Esophagus squamous epithelium (tissue), 5 donors: ENCODE measurements at regions not wholly inside any gene's neighbourhood (a gene's known extent, or its start where the extent isn't known, plus 50 kb on each side); places are given as distances from the start of the nearest gene placed in this dataset.

Source experiments
- DNase-seq: peaks from one replicate; lab custom pipeline; 2025; lab: John Stamatoyannopoulos, UW
- H3K27ac ChIP-seq, 4 donors: fragments of 200-600 bp; sonication (generic); one replicate each; pipeline ENCODE4 v1.5.1; 2016 to 2019; ENCODE audit warnings: mild to moderate bottlenecking in 1 of 4
- H3K27me3 ChIP-seq, 4 donors: fragments of 200-600 bp; sonication (generic); 1 replicate in 3 of 4; 2 replicates in 1 of 4; pipeline versions ENCODE4 v1.5.1 to v1.6.0; 2017 to 2021; ENCODE audit warnings: antibody characterized with exemption in 1 of 4
- H3K36me3 ChIP-seq, 3 donors: fragments of 200-600 bp; sonication (generic); one replicate each; pipeline ENCODE4 v1.5.1; 2016 to 2019
- H3K4me1 ChIP-seq, 3 donors: fragments of 200-600 bp; sonication (generic); one replicate each; pipeline ENCODE4 v1.5.1; 2017 to 2019
- H3K4me3 ChIP-seq, 4 donors: fragments of 200-600 bp; sonication (generic); 1 replicate in 3 of 4; 2 replicates in 1 of 4; pipeline ENCODE4 v1.5.1; 2016 to 2019; ENCODE audit warnings: mild to moderate bottlenecking in 2 of 4, moderate library complexity in 1 of 4
- H3K9me3 ChIP-seq, 3 donors: fragments of 200-600 bp; sonication (generic); one replicate each; pipeline ENCODE4 v1.5.1; 2016 to 2019
- POLR2A ChIP-seq, 4 donors: fragments of 450-650 bp; IDR thresholded peaks; one replicate each; pipeline ENCODE4 v1.6.1; 2017; ENCODE audit warnings: antibody characterized with exemption in 4 of 4, mild to moderate bottlenecking in 4 of 4, moderate library complexity in 3 of 4
- WGBS, 2 donors: methylation state at CpG; one replicate each; pipeline ENCODE4 v1.1.5; 2018; 5-methylcytosine and 5-hydroxymethylcytosine counted together
- intact Hi-C: fragments of 100-400 bp; cut with DNase I; formaldehyde crosslinking; loops from one replicate; pipeline ENCODE4 v1.15.0; 2022
- TF ChIP-seq, protein P1 (sequence below), 6 experiments: fragments of 450-650 bp in 4 of 6; fragments of 200-600 bp in 2 of 6; sonication (generic) in 2 of 6; IDR thresholded peaks; one replicate each; pipeline ENCODE4 v1.5.1; 2016 to 2019; ENCODE audit warnings: antibody characterized with exemption in 6 of 6, mild to moderate bottlenecking in 4 of 6, moderate library complexity in 4 of 6
- donor health status: DM: yes; HTN: yes; CAD: no.

DNA sequence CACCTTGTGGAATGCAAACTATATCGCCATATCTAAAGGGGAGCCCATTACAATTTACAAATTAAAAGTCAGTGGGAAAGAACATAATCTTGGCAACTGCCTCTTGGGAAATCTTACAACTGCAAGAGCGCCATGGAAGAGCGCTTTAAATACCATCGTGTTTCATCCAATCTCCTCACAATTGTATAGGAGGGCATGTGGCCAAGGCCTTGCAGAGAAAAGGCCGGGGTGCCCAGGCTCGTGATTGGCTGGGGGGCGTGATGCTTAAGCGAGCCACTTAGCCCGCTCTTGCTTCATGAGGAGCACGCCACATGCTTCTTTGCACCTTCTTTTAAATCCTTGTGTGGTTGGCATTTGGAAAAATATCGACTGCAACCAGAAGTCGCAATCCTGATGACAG, 69.8 kb upstream of the NFIB start:
- DNase-seq, result no peak
- H3K27ac ChIP-seq, result no peak overlapping the region
- H3K4me3 ChIP-seq, result no peak overlapping the region
- TF ChIP-seq, protein P1, sequence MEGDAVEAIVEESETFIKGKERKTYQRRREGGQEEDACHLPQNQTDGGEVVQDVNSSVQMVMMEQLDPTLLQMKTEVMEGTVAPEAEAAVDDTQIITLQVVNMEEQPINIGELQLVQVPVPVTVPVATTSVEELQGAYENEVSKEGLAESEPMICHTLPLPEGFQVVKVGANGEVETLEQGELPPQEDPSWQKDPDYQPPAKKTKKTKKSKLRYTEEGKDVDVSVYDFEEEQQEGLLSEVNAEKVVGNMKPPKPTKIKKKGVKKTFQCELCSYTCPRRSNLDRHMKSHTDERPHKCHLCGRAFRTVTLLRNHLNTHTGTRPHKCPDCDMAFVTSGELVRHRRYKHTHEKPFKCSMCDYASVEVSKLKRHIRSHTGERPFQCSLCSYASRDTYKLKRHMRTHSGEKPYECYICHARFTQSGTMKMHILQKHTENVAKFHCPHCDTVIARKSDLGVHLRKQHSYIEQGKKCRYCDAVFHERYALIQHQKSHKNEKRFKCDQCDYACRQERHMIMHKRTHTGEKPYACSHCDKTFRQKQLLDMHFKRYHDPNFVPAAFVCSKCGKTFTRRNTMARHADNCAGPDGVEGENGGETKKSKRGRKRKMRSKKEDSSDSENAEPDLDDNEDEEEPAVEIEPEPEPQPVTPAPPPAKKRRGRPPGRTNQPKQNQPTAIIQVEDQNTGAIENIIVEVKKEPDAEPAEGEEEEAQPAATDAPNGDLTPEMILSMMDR (IDR thresholded peaks at IDR 0.05), result no peak
- TF ChIP-seq POLR2A (IDR thresholded peaks at IDR 0.05), result no peak
- H3K36me3 ChIP-seq, result no peaks in the 10 kb centered on the region
- WGBS, 2 donors, result 81 to 88% methylated on average over 12 of the region's 12 CpGs
- H3K27me3 ChIP-seq, result no peaks in the 10 kb centered on the region
- H3K4me1 ChIP-seq, result no peaks in the 10 kb centered on the region
- no peaks in the 10 kb centered on the region for H3K9me3 ChIP-seq
- intact Hi-C loops, result no loop called here

GRCh38 chr9:14383294-14383693, 69.4 kb upstream of the NFIB start:
- H3K9me3 ChIP-seq, result no peaks in the 10 kb centered on the region
- H3K36me3 ChIP-seq, result no peaks in the 10 kb centered on the region
- no peaks in the 10 kb centered on the region for H3K27me3 ChIP-seq
- H3K27ac ChIP-seq, result no peak overlapping the region
- TF ChIP-seq, protein P1 (IDR thresholded peaks at IDR 0.05), result no peak
- no peak for TF ChIP-seq POLR2A (IDR thresholded peaks at IDR 0.05)
- H3K4me3 ChIP-seq, result no peak overlapping the region
- no peaks in the 10 kb centered on the region for H3K4me1 ChIP-seq
- WGBS, 2 donors, result 40 to 42% methylated on average over 2 of the region's 2 CpGs
- intact Hi-C loops, result no loop called here
- DNase-seq, result no peak

GRCh38 chr9:14380061-14380836, 66.3 kb upstream of the NFIB start:
- no peaks in the 10 kb centered on the region for H3K27me3 ChIP-seq
- no peak overlapping the region for H3K27ac ChIP-seq
- intact Hi-C loops, result no loop called here
- no peak for DNase-seq
- no peak overlapping the region for H3K4me3 ChIP-seq
- TF ChIP-seq, protein P1 (IDR thresholded peaks at IDR 0.05), result no peak
- no peak for TF ChIP-seq POLR2A (IDR thresholded peaks at IDR 0.05)
- H3K9me3 ChIP-seq, result no peaks in the 10 kb centered on the region
- H3K36me3 ChIP-seq, result no peaks in the 10 kb centered on the region
- H3K4me1 ChIP-seq, result no peaks in the 10 kb centered on the region
- 60 to 63% methylated on average over 3 of the region's 3 CpGs for WGBS, 2 donors

DNA sequence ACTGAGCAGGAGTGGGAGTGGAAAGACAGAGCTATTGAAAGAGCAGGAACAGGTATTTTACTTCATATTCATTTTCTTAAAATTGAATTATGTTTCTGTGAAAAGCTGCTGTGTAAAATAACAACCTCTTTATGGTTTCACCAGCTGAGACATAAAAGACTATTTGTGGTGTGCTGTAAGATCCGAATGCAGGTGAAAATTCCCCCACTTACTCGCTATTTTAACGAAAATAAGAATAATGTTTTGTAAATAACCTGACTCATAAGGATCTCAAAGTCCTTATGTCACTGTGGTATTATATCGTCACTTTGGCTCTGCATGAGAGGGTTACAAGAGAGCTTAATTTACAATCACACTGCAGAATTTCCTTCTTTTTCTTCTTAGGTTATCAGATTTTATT, 65.3 kb upstream of the NFIB start:
- Histone ChIP-seq H3K9me3 (no peaks in the 10 kb centered on the region), H3K27me3 (no peaks in the 10 kb centered on the region), H3K4me1 (no peaks in the 10 kb centered on the region), H3K27ac (no peak overlapping the region), H3K4me3 (no peak overlapping the region), H3K36me3 (no peaks in the 10 kb centered on the region)
- no peak for DNase-seq
- TF ChIP-seq, protein P1 (IDR thresholded peaks at IDR 0.05), result no peak
- no peak for TF ChIP-seq POLR2A (IDR thresholded peaks at IDR 0.05)
- 84 to 86% methylated on average over 4 of the region's 4 CpGs for WGBS, 2 donors
- intact Hi-C loops, result no loop called here

- no peak for DNase-seq
- Histone ChIP-seq H3K4me3 (no peak overlapping the region), H3K36me3 (no peaks in the 10 kb centered on the region), H3K27ac (peak overlapping the region in 3 of 4 donors; percentile 44 to 72 (median 63)), H3K9me3 (no peaks in the 10 kb centered on the region), H3K4me1 (peaks cover 0 to 24% (median 21%) of the 10 kb centered on the region in 3 donors), H3K27me3 (no peaks in the 10 kb centered on the region)
- intact Hi-C loops, result no loop called here
- no peak for TF ChIP-seq POLR2A (IDR thresholded peaks at IDR 0.05)
- TF ChIP-seq, protein P1 (IDR thresholded peaks at IDR 0.05), result no peak
- 40 to 48% methylated on average over 4 of the region's 4 CpGs for WGBS, 2 donors
Measured at GRCh38 chr9:14373706-14374105, 59.8 kb upstream of the NFIB start.
